ENCODE measurements at regions not wholly inside any gene's neighbourhood (a gene's known extent, or its start where the extent isn't known, plus 50 kb on each side); places are given as distances from the start of the nearest gene placed in this dataset.

GRCh38 chr17:54191261-54191660, 368.5 kb downstream of the KIF2B start:
- no peak overlapping the region for H3K4me3 Mint-ChIP-seq
- H3K79me2 ChIP-seq (ENCODE audit: control insufficient read depth, insufficient read depth, low read length): no peaks in the 10 kb centered on the region
- POLR2A ChIA-PET: no interaction called here
- H3K27ac Mint-ChIP-seq: no peak overlapping the region
- H3K27ac ChIP-seq (ENCODE audit: low read length in 2 of 2): no peak overlapping the region
- H3K4me1 Mint-ChIP-seq: no peaks in the 10 kb centered on the region
- ATAC-seq (ENCODE audit: low read depth) (no peak), DNase-seq (no peak)
- TF ChIP-seq EZH2 (IDR thresholded peaks at IDR 0.05; ENCODE audit: borderline replicate concordance, insufficient read depth, low read depth, low read length, poor library complexity, severe bottlenecking): no peak
- TF ChIP-seq, protein P1, sequence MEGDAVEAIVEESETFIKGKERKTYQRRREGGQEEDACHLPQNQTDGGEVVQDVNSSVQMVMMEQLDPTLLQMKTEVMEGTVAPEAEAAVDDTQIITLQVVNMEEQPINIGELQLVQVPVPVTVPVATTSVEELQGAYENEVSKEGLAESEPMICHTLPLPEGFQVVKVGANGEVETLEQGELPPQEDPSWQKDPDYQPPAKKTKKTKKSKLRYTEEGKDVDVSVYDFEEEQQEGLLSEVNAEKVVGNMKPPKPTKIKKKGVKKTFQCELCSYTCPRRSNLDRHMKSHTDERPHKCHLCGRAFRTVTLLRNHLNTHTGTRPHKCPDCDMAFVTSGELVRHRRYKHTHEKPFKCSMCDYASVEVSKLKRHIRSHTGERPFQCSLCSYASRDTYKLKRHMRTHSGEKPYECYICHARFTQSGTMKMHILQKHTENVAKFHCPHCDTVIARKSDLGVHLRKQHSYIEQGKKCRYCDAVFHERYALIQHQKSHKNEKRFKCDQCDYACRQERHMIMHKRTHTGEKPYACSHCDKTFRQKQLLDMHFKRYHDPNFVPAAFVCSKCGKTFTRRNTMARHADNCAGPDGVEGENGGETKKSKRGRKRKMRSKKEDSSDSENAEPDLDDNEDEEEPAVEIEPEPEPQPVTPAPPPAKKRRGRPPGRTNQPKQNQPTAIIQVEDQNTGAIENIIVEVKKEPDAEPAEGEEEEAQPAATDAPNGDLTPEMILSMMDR (IDR thresholded peaks at IDR 0.05): no peak
- no peak overlapping the region for H3K4me2 ChIP-seq (replicated peaks; ENCODE audit: low read depth, low read length, poor library complexity, severe bottlenecking)
- intact Hi-C loops (cut with micrococcal nuclease): no loop called here
- no peak overlapping the region for H3K9ac ChIP-seq (ENCODE audit: low read length)
- no peak overlapping the region for H3K4me3 ChIP-seq (ENCODE audit: control extremely low read depth in 1 of 5, extremely low read depth in 1 of 5, insufficient read depth in 1 of 5, low read depth in 2 of 5, low read length in 4 of 5)
- H2AFZ ChIP-seq (ENCODE audit: insufficient read depth, low read depth, low read length, poor library complexity, severe bottlenecking): no peak overlapping the region
- H3K9me3 ChIP-seq (ENCODE audit: control extremely low read depth in 1 of 3, control insufficient read depth in 2 of 3, insufficient read depth in 1 of 3, low read length in 2 of 3): peaks cover 0 to 3% (median 3%) of the 10 kb centered on the region in 3 donors
- no peaks in the 10 kb centered on the region for H3K27me3 ChIP-seq (replicated peaks in 1 of 4; ENCODE audit: control extremely low read depth in 1 of 4, control insufficient read depth in 3 of 4, insufficient read depth in 4 of 4, low read length in 3 of 4)
- H3K36me3 ChIP-seq (replicated peaks in 1 of 2; ENCODE audit: control extremely low read depth in 1 of 2, control insufficient read depth in 1 of 2, extremely low read depth in 1 of 2, insufficient read depth in 2 of 2, low read length in 1 of 2): no peaks in the 10 kb centered on the region
- H3K27me3 Mint-ChIP-seq: no peaks in the 10 kb centered on the region
- CTCF ChIA-PET: no interaction called here
- H4K20me1 ChIP-seq (ENCODE audit: control insufficient read depth, insufficient read depth, low read length, poor library complexity, severe bottlenecking): no peaks in the 10 kb centered on the region
- no peaks in the 10 kb centered on the region for H3K4me1 ChIP-seq (ENCODE audit: control insufficient read depth in 2 of 2, insufficient read depth in 2 of 2, low read length in 2 of 2)
- H3K9me3 Mint-ChIP-seq (ENCODE audit: insufficient read depth): peaks cover 2% of the 10 kb centered on the region
- WGBS (ENCODE audit: insufficient coverage): no CpG with 5 or more reads among the region's 1 CpG

DNA sequence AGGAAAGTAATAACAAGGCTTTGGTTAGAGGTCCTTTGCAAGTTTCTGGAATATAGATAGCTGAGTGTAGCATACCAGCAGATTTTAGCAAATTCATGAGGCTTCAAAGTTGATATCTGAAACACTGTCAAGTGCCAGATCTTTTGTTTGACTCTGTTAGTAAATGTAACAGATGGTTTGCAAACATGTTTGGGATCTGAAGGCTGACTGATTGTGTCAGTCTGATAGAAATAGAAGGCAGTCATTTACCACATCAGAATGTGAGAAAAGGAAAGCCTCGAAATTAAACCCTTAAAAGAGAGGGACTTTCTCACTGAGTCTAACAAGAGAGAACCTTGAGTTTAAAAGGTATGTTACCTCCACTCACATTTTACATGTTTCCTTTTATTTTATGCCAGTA, 371.5 kb downstream of the KIF2B start:
- Histone ChIP-seq H3K27me3 (replicated peaks in 1 of 4; ENCODE audit: control extremely low read depth in 1 of 4, control insufficient read depth in 3 of 4, insufficient read depth in 4 of 4, low read length in 3 of 4) (no peaks in the 10 kb centered on the region), H3K4me1 (ENCODE audit: control insufficient read depth in 2 of 2, insufficient read depth in 2 of 2, low read length in 2 of 2) (no peaks in the 10 kb centered on the region), H3K9me3 (ENCODE audit: control extremely low read depth in 1 of 3, control insufficient read depth in 2 of 3, insufficient read depth in 1 of 3, low read length in 2 of 3) (peaks cover 0 to 3% (median 2%) of the 10 kb centered on the region in 3 donors), H3K79me2 (ENCODE audit: control insufficient read depth, insufficient read depth, low read length) (no peaks in the 10 kb centered on the region), H3K4me3 (ENCODE audit: control extremely low read depth in 1 of 5, extremely low read depth in 1 of 5, insufficient read depth in 1 of 5, low read depth in 2 of 5, low read length in 4 of 5) (no peak overlapping the region), H3K27ac (ENCODE audit: low read length in 2 of 2) (no peak overlapping the region), H3K9ac (ENCODE audit: low read length) (no peak overlapping the region), H3K36me3 (replicated peaks in 1 of 2; ENCODE audit: control extremely low read depth in 1 of 2, control insufficient read depth in 1 of 2, extremely low read depth in 1 of 2, insufficient read depth in 2 of 2, low read length in 1 of 2) (no peaks in the 10 kb centered on the region), H2AFZ (ENCODE audit: insufficient read depth, low read depth, low read length, poor library complexity, severe bottlenecking) (no peak overlapping the region), H4K20me1 (ENCODE audit: control insufficient read depth, insufficient read depth, low read length, poor library complexity, severe bottlenecking) (no peaks in the 10 kb centered on the region), H3K4me2 (replicated peaks; ENCODE audit: low read depth, low read length, poor library complexity, severe bottlenecking) (no peak overlapping the region)
- POLR2A ChIA-PET: no interaction called here
- TF ChIP-seq, protein P1 (IDR thresholded peaks at IDR 0.05): no peak
- no peak for TF ChIP-seq EZH2 (IDR thresholded peaks at IDR 0.05; ENCODE audit: borderline replicate concordance, insufficient read depth, low read depth, low read length, poor library complexity, severe bottlenecking)
- ATAC-seq (ENCODE audit: low read depth) (no peak), DNase-seq (no peak)
- H3K4me3 Mint-ChIP-seq: no peak overlapping the region
- WGBS (ENCODE audit: insufficient coverage): no CpG with 5 or more reads among the region's 1 CpG
- CTCF ChIA-PET: no interaction called here
- H3K27me3 Mint-ChIP-seq: no peaks in the 10 kb centered on the region
- intact Hi-C loops (cut with micrococcal nuclease): no loop called here
- H3K27ac Mint-ChIP-seq: no peak overlapping the region
- H3K4me1 Mint-ChIP-seq: no peaks in the 10 kb centered on the region
- no peaks in the 10 kb centered on the region for H3K9me3 Mint-ChIP-seq (ENCODE audit: insufficient read depth)
